ENCODE measurements at regions not wholly inside any gene's neighbourhood (a gene's known extent, or its start where the extent isn't known, plus 50 kb on each side); places are given as distances from the start of the nearest gene placed in this dataset.
A peak's percentile ranks its signal among the peaks of the same experiment; 100 is the strongest.
"Not testable (repeated sequence)": the region's sequence is repeated elsewhere in the genome, so short reads cannot be mapped to it uniquely, and the experiment has no call there.

DNA sequence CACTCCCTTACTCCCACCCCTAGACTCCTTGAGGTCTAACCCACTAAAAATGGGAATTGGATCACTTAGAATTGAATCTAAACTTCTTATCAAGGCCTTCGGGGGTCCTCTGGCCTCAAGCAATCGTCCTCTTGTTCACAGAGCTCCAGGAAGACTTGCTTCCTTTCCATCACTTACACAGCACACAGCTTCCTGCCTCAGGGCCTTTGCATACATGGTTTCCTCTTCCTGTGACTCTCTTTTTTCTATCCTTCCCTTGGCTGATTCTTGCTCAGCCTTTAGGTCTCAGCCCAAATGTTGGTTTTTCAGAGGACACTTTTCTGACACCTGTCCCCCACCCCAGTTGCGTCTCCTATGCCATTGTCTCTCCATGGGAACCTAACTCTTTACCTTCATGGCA is 50.0 kb upstream of the ALDH1B1 start:
- DNase-seq = no peak

DNA sequence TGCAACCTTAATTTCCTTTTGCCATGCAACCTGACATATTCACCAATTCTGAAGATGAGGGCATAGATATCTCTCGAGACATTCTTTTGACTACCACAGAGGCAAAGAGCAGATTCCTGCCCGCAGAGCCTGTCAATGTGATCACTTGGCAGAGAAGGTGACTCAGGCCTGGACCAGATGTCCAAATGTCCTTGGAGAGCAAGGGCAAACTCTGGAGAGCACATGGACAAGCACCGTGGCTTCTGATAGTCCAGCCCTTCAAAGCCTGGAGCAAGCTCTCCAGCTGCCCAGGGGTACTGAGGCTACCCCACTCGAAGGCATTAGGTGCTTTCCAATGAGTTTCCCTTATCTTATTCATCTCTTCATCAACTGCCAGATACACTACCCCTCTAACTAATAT is 50.4 kb upstream of the ALDH1B1 start:
- no peak for DNase-seq

DNA sequence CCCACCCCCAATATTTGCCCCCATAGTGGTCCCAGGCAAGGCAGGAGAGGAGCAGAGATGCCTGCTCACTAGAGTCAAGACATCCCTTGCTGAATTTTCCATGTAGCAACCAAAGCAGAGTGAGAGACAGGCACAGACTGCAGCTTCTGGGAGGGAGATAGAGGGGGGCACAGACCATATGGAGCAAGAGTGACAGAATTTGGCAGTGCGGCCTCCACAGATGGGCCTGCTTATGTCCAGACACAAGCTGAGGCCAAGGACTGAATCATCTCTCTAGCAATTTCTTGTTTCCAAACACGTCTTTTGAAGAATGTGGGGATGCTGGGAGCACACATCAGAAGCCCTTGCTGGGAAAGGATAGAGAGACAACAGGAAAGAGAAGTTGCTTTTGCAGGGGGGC is 53.0 kb upstream of the ALDH1B1 start:
- DNase-seq = peak; percentile 61

DNA sequence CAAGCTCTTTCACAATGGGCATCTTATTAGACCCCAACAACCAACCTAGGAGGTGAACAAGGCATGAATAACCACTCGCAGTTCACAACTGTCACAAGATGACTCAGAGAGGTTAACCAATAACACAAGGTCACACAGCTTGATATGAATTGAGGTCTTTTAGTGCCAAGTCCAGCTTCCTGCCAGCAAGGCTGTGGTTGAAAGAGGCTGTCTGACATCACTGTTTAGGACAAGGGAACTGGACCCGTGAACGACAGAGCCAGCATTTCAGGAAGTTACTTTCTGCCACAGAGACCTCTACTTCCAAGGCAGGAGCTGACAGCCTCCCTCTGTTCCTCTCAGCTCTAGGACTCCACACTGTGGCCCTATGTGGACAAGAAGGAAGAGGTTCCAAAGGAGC is 53.4 kb upstream of the ALDH1B1 start:
- DNase-seq = no peak

DNA sequence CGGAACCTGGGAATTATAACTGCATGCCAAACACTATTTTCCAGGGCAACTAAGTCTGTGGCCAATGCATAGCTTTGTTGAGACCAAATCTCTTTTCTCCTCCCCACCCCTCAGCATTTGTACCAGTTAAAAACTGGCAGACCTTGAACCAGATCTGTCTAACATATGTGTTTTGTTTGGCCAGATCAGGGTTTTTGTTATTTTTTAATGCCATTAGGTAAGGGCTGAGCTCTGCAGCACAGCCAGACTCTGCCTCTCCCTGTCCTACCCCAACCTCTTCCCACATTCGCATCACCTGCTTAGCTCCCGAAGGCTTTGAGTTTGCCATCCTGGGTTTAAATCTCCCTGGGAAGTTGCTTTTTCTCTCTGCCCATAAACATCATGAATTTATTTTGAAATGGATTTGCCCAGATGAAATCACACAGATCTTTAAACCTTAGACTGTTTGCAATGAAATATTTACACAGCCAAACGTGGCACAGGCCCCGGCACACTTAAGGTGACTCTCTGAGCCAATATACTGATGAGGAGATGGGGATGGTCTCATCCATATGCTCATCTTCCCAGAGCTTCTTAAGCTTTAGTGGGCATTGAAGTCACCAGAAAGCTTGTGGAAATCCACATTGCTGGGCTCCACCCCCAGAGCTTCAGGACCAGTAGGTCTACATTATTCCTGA is 54.0 kb upstream of the ALDH1B1 start:
- DNase-seq = no peak

DNA sequence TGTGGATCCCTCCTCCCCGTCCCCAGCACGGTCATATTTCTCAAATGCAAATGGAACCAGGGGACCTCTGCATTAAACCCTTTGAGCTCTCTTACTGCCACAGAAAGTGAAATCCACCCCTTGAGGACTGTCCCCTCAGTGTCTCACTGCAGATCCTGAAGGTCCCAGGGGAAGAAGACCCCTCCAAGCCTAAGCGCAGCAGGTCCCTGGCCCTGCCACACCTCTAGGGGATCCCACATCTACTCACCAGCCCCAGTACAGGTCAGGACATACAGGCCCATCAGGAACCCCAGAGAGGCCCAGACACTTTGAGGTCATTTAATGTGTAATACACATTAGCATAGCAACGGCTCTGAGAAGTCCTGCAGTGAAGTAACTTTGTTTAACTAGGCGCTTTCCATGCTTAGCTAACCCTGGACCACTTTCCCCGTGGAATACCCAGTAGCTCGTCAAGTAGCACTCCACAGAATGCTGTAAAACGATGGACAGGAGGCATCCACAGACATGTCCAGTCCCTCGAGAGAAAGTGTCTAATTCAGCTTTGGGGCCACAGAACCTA is 54.7 kb upstream of the ALDH1B1 start:
- DNase-seq = no peak

DNA sequence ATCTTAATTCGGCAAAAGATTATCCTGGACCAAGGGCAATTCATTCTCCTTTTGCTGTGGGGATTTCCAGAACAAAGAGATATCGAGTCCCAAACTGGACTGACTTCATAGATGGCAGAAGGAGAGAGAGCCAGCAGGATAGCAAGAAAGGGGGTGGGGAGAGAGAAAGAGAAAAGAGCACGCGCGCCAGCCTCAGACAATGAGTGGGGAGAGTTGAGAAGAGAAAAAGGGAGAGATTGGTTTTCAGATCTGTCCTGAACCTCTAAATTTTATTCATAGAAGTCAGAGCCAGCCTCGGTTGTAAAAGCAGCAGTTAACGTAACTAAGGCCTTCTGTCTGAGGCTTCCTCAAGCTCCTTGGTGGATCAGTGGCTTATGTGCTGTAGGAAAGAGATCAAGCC is 55.3 kb upstream of the ALDH1B1 start:
- no peak for DNase-seq

DNA sequence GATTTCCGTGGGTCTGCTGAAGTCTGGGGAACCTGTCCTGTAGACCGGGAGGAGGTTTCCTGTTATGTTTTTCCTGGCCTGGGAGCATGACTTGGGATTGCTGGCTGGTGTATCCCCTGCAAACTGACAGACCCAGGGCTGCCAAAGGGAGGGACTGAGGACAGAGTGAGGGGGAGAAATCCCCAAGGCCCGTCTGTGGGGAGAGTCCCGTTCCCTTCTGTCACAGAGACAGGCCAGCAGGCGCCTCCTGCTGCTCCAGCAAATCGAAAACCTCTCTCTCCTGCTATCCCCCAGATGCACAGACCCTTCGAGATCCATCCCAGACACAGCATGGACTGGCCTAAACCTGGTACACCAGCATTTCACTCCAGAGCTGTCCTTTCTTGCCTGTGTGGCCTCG is 56.2 kb upstream of the ALDH1B1 start:
- no peak for DNase-seq

DNA sequence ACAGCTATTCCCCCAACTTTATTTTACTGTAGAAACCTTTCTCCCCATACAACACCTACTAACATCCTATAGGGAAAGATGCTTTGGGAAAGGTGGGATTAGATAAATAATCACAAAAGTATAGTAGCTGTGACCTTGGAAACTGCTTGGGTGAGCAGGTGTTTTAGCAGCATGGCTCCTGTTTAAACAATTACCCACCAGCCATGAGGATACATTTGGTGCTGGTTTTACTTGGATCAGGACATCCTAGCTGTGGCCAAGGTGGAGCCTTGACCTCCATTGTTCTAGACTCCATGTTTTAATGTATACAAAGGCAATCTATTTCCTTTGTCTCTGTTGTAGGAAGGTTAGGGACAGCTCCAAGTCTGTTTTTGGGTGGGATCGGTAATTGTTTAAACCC is 56.8 kb upstream of the ALDH1B1 start:
- no peak for DNase-seq

DNA sequence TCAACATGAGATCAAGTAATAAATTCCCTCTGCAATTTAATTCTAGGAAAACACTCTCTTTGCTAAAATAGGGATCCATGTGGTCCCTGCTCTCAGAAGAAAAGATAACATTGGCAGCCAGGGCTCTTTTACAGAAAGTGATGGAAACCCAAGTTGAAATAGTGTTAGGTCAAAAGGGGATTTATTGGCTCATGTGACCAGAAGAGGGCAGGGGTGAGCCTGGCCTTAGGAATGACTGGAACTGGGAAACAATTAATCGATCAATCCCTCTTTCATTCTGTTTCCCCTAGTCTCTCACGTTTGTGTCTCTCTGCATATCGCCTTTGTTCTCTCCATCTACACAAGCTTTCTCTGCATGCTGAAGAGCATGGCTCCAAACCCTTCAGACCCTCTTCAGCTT is 58.3 kb upstream of the ALDH1B1 start:
- no peak for DNase-seq

DNA sequence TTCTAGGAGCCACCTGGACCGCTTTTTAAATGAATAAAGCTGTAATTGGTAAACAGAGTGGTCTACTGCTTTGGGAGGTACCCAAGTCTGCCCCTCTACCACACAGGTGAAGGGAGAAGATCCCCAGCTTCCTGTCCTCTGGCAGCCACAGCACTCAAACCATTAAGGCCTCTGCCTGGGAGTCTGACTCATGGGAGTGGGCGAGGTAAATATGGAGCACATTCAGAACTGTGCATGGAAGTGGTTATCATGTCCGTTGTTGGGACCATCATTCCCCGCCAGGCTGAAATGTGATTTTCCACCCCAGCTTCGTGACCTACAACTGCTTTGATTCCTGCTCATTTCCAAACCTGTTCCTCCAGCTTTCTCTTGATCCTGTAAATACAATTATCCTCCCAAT is 59.5 kb upstream of the ALDH1B1 start:
- DNase-seq = no peak

DNA sequence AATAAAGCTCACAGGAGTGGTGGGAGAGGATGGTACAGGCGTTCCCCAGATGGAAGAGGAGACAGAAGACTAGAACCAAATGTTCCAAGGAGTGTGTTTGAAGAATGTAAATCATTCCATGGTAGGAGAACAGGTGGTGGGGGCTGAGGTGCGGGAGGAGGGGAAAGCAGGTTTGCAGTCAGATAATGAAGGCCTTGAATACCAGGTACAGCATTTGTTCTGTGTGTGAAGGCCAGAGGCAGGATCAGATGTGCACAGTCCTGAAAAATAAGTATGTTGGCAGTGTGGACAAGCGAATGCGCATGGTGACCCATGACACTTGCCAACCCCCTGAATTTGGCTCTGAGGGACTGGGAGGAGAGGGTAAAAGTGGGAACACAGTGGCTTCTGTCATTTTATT is 59.9 kb upstream of the ALDH1B1 start:
- no peak for DNase-seq

DNA sequence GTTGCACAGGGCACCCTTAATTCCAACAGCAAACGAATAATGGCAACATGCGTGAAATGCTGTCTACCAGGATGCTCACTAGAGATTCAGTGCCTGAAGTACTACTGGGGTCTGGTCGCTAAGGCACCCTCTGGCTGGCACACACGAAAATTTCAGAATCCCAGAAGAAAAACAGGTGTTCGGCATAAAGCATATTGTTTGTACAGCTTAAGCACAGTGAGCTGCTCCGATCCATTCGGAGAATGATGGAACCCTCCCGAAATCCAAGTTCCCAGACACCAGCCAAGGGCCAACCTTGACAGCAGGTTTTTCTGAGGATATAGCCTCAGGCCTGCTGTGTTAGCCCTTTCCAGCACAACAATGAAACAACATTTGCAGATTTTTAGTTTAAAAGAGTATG is 61.4 kb upstream of the ALDH1B1 start:
- no peak for DNase-seq

DNA sequence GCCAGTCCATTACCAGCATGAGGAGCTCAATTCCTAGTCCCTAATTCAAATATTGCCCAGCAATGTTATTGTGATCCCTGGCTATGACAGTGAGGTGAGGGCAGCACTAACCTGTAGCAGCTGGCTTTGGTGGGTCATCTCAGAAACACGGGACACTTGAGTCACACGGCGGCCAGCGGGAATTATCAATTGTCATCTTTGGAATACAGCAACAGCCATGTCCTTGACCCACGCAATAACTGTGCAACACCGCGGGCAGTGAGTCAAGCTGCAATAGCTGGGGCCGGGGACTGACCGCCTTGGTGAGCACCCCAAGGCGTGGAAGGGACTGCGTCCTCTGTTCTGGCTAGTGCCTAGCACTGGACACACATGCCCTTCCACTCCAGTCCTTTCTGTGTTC is 62.5 kb upstream of the ALDH1B1 start:
- no peak for DNase-seq

DNA sequence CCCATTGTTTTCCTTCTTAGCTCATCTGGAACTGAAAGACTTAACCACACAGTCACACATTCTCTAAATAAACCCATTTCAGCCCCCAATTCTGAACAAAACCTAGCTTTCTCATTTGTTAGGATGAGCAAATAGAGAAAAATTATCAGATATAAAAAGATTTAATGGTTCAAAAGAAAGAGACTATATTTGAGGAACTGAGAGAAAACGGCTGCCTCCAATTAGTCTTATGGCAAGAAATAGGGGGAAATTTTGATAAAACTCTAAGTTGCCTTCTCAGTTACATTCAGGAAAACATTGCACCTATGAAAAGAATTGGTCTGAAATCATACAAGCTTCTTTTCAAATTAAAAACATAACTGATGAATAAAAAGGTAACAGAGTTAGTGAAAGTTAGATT is 63.7 kb upstream of the ALDH1B1 start:
- no peak for DNase-seq

DNA sequence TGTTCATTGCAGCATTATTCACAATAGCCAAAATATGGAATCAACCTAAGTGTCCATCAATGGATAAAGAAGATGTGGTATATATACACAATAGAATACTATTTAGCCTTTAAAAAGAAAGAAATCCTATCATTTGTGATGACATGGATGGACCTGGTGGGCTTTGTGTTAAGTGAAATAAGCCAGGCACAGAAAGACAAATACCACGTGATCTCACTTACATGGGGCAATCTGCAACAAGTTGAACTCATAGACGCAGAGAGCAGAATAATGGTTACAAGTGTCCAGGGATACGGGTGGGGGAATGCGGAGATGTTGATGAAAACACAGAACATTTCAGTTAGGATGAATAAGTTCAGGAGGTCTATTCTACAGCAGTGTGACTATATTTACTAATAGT is 66.4 kb upstream of the ALDH1B1 start:
- no peak for DNase-seq

DNA sequence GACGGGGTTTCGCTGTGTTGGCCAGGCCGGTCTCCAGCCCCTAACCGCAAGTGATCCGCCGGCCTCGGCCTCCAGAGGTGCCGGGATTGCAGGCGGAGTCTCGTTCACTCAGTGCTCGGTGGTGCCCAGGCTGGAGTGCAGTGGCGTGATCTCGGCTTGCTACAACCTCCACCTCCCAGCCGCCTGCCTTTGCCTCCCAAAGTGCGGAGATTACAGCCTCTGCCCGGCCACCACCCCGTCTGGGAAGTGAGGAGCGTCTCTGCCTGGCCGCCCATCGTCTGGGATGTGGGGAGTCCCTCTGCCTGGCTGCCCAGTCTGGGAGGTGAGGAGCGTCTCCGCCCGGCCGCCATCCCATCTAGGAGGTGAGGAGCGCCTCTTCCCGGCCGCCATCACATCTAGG is 68.3 kb upstream of the ALDH1B1 start:
- not testable (repeated sequence) for DNase-seq

DNA sequence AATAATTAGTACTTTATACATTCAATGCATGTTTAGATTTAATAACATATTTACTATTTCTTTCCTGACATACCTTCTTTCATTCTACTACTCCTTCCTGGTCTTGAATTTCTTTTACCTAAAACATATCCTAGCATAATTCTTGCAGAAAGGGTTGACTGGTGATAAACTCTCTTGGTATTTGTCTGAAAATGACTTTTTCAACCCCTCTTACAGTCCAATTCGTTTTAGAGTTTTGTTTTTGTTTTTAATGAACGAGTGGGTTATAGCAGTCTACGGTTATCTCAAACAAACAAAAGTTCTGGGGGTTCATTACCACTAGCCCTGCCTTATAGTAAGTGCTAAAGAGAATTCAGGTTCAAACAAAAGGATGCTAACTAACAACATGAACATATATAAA is 69.6 kb upstream of the ALDH1B1 start:
- no peak for DNase-seq

DNA sequence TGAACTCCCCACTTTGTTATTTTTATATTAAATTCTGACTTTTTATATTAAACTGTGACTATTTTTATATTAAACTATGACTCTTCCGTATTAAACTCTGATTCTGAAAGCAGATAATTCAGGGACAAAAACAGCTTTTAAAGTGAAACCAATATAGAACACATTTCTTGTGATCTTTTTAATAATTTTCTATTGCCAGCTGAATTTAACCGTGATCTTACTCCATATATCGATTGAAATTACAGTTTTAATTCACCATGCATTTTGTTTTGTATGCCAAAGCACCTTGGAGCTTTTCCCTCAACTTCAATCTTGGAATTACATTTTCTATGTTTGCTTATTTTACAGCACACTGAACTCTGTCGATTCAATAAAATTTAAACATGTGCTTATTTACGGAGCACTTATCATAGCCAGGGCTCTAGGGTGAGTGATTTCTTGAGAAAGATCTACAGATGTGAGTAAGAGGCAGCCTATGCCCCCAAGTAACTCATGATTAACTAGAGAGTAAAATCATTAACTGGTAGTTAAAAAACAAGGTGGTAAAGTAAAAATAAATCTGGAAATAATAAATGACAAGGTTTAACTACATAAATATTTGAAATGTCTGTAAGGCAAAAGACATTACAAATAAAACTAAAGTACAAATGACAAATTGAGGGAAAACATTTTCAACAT is 72.9 kb upstream of the ALDH1B1 start:
- DNase-seq = no peak

DNA sequence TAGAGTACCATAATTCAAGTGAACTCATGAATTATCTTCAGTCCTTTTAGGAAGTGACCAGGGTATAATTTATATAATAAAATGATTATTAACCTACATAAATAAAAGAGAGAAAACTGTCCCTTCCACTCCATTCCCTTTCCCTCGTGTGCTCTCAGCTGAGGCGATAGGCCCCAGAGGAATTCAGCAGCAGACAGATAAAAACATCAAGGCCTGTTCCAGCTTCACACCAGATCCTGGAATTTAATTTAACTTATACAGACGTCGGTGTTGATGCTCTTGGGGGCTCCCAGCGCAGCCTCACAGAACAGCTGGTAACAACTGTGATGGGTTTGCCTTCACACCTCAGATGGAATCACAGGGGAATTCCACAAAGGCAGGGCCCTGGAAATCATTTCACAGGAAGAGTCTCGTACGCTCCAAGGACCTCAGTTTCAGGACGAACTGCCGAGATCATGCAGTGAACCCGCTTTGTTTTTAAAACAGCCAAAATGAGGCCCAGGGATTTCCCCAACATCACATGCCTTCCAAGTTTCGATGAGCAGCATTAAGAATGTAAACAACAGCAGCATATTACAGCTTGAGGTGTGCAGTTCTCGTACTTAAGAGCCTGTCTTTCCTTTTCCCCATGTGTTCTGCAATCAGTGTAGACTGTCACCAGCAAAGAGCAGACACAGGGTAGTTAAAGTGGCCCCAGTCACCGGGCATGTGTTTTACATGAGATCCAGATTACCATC is 73.6 kb upstream of the ALDH1B1 start:
- peak; percentile 83 for DNase-seq

DNA sequence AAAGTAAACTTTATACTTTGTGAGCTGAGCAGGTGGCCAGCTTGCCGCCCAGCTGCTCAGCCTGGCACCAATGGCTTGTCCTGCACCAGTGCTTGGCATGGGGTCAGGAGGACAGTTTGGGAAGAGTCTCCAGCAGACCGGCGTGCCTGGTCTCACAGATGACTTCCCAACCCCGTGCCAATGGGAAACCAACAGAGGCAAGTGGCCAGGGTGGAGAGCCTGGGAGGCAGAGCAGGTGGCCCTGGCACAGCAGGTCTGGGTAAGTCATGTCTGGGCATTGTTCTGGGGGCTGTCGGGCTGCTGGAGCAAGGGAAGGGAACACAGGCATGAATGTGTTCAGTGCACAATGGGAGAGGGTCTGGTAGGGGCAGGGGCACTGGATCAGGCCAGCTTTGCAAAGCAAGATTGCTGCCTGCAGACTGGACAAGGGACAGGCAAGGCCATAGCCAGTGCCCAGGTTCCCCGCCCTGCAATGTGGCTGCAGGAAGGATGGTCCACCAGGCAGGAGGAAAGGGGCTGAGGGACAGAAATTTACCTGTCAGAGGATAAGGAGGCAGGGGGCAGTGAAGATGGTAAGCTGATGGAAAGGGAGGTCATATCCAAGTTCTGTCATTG is 76.2 kb upstream of the ALDH1B1 start:
- no peak for DNase-seq

DNA sequence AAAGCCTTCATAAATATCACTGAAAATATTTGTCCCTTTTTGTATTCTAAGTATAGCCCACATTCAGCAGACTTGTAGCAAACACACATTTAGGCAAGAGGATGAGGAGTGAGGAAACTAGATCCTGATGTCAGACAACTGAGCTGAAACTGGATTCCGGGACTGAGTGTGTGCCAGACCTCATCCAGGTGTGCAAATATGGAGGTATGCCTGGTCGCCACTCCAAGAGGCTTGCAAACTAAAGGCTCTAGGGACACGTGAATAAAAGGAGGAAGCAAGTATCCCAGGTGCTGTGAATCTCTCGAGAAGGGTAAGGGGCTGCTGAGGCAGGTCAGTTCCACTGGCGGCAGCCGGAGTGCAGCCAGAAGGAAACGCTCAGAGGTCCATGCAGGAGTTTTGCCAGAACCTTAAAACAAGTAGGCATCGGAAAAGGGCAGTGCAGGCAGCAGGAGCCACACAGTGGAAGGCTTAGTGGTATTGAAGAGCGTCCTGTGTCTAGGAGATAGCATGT is 77.4 kb upstream of the ALDH1B1 start:
- no peak for DNase-seq

DNA sequence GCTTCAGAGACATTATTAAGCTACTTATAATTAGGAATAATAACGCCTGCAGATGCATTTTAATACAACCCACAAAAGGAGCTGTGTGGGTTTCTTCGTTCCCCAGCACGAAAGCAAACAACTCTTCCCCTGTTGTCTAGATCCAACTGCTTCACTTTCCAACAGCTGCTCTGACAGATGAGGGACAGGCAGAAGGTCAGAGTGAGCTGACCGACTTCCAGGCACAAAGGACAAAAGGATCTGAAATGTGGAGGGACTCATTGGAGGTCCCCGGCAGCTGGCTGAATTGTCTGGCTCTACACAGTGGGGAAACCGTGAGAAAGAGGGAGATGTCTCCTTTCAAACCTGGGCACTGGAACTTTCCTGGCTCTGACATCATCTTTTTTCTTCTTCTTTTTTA is 79.1 kb upstream of the ALDH1B1 start:
- DNase-seq = peak; percentile 59
